GM12878 (cell line): ENCODE measurements at regions not wholly inside any gene's neighbourhood (a gene's known extent, or its start where the extent isn't known, plus 50 kb on each side); places are given as distances from the start of the nearest gene placed in this dataset.

ENCODE experiments used
- ATAC-seq: fragments of 200-7000 bp; cut with Tn5 transposase; 3 replicates; pipeline ENCODE4 v1.9.1; 2020; ENCODE audit warnings: mild to moderate bottlenecking, moderate library complexity
- BruUV-seq: library from RNA; stranded (reverse); fragments of 400-500 nt; replicated peaks from 2 replicates; lab custom pipeline; 2021; lab: Mats Ljungman, UMichigan
- CTCF ChIA-PET: fragments of 300-600 bp; sonication (Branson Sonifier 250); formaldehyde crosslinking; extraction: SDS; loops from one replicate; lab custom pipeline; 2021; ENCODE audit warnings: inconsistent platforms; lab: Yijun Ruan, JAX
- POLR2A ChIA-PET: fragments of 350-600 bp; formaldehyde crosslinking; extraction: SDS; loops from one replicate; lab custom pipeline; 2021; ENCODE audit warnings: inconsistent platforms; lab: Charles Lee
- RAD21 ChIA-PET: fragments of 300-600 bp; sonication (Branson Sonifier 250); formaldehyde crosslinking; loops from one replicate; lab custom pipeline; 2023; ENCODE audit warnings: antibody characterized with exemption; ENCODE audit not compliant: unreplicated experiment; lab: Charles Lee
- SMC1A ChIA-PET: fragments of 300-600 bp; sonication (Branson Sonifier 250); formaldehyde crosslinking; loops from one replicate; lab custom pipeline; 2023; ENCODE audit not compliant: unreplicated experiment, uncharacterized antibody; lab: Charles Lee
- DNase-seq: peaks from one replicate; pipeline ENCODE4 v3.0.0-alpha.2; 2011; ENCODE audit warnings: low read depth, low spot score
- FAIRE-seq: peaks from 3 replicates; lab custom pipeline; 2011; peaks lifted over from hg19 to GRCh38; lab: Jason Lieb, UNC
- H2AFZ ChIP-seq: 2 replicates; pipeline ENCODE4 v1.6.0; 2011; ENCODE audit warnings: low read depth, low read length, control low read depth; ENCODE audit not compliant: control insufficient read depth
- H3K27ac ChIP-seq: 2 replicates; pipeline ENCODE4 v1.5.1; 2011; ENCODE audit warnings: control low read depth; ENCODE audit not compliant: control insufficient read depth, insufficient read depth
- H3K27me3 ChIP-seq, 2 experiments: replicated peaks in 1 of 2; 2 replicates each; pipeline versions ENCODE4 v1.6.0 to v1.6.1; 2011; ENCODE audit warnings: low read length in 1 of 2; ENCODE audit not compliant: control insufficient read depth in 2 of 2, insufficient read depth in 2 of 2
- H3K36me3 ChIP-seq, 2 experiments: 2 replicates each; pipeline ENCODE4 v1.5.1; 2011; ENCODE audit warnings: low read length in 1 of 2; ENCODE audit not compliant: control insufficient read depth in 2 of 2, insufficient read depth in 2 of 2
- H3K4me1 ChIP-seq: 2 replicates; pipeline ENCODE4 v1.6.1; 2011; ENCODE audit warnings: mild to moderate bottlenecking, low read length, moderate library complexity, mixed read lengths; ENCODE audit not compliant: control insufficient read depth, insufficient read depth
- H3K4me2 ChIP-seq: 2 replicates; pipeline ENCODE4 v1.6.0; 2011; ENCODE audit warnings: control low read depth; ENCODE audit not compliant: control insufficient read depth, insufficient read depth
- H3K4me3 ChIP-seq: fragments of 200-600 bp; sonication (generic); 2 replicates; pipeline ENCODE4 v1.5.1; 2016
- H3K79me2 ChIP-seq: 2 replicates; pipeline ENCODE4 v1.6.0; 2011; ENCODE audit warnings: low read length; ENCODE audit not compliant: control insufficient read depth, insufficient read depth
- H3K9ac ChIP-seq: 2 replicates; pipeline ENCODE4 v1.8.0; 2011; ENCODE audit warnings: low read length, control low read depth, mixed read lengths; ENCODE audit not compliant: control insufficient read depth, insufficient read depth
- H3K9me3 ChIP-seq: replicated peaks from 3 replicates; pipeline ENCODE4 v1.5.1; 2011; ENCODE audit warnings: mild to moderate bottlenecking, low read length; ENCODE audit not compliant: control insufficient read depth, insufficient read depth
- H4K20me1 ChIP-seq: 2 replicates; pipeline ENCODE4 v1.6.0; 2011; ENCODE audit not compliant: control insufficient read depth, insufficient read depth
- ATF2 ChIP-seq: IDR thresholded peaks from 2 replicates; pipeline ENCODE4 v1.6.1; 2012; ENCODE audit warnings: low read length, inconsistent platforms
- BACH1 ChIP-seq: fragments of 450-650 bp; IDR thresholded peaks from 2 replicates; pipeline ENCODE4 v1.6.1; 2017; ENCODE audit warnings: mild to moderate bottlenecking, borderline replicate concordance
- CREB1 ChIP-seq: IDR thresholded peaks from 2 replicates; pipeline ENCODE4 v1.6.1; 2012; ENCODE audit warnings: low read depth, mild to moderate bottlenecking, inconsistent platforms
- FOXK2 ChIP-seq: fragments of 450-650 bp; IDR thresholded peaks from 2 replicates; pipeline ENCODE4 v1.6.1; 2017; ENCODE audit warnings: mild to moderate bottlenecking, moderate library complexity
- HSF1 ChIP-seq: fragments of 150-350 bp; IDR thresholded peaks from 2 replicates; pipeline ENCODE4 v1.6.1; 2014; ENCODE audit warnings: mild to moderate bottlenecking, low read depth, low read length
- IKZF2 ChIP-seq, 2 experiments: fragments of 450-650 bp; IDR thresholded peaks; 2 replicates each; pipeline ENCODE4 v1.6.1; 2017; ENCODE audit warnings: mild to moderate bottlenecking in 2 of 2, moderate library complexity in 2 of 2
- SRF ChIP-seq, 2 experiments: IDR thresholded peaks; 2 replicates each; pipeline ENCODE4 v1.6.1; 2011; ENCODE audit warnings: low read depth in 2 of 2, low read length in 2 of 2, mild to moderate bottlenecking in 1 of 2, moderate library complexity in 1 of 2
- SUZ12 ChIP-seq: fragments of 200-600 bp; sonication (generic); IDR thresholded peaks from one replicate; pipeline ENCODE4 v1.6.1; 2018; ENCODE audit warnings: antibody characterized with exemption, mild to moderate bottlenecking; ENCODE audit not compliant: unreplicated experiment
- ZNF24 ChIP-seq: fragments of 450-650 bp; IDR thresholded peaks from 2 replicates; pipeline ENCODE4 v1.6.1; 2017; ENCODE audit warnings: antibody characterized with exemption, mild to moderate bottlenecking
- WGBS: methylation state at CpG from one replicate; pipeline ENCODE4 v1.1.6; 2016; ENCODE audit warnings: low lambda C conversion rate; ENCODE audit not compliant: insufficient replicate concordance, insufficient coverage; ENCODE audit errors: missing lambda C conversion rate; 5-methylcytosine and 5-hydroxymethylcytosine counted together
- in situ Hi-C: fragments of 300-500 bp; cut with MboI; formaldehyde crosslinking; loops from 9 replicates; pipeline ENCODE4 v1.14.3; 2018; ENCODE audit warnings: mixed read lengths
- intact Hi-C: fragments of 100-400 bp; cut with micrococcal nuclease; formaldehyde crosslinking; loops from one replicate; pipeline ENCODE4 v1.14.2; 2022; ENCODE audit not compliant: unreplicated experiment
- TF ChIP-seq, protein P1 (sequence below): fragments of 450-650 bp; IDR thresholded peaks from 2 replicates; pipeline ENCODE4 v1.6.1; 2018; ENCODE audit warnings: borderline replicate concordance, mild to moderate bottlenecking; ENCODE audit not compliant: partially characterized antibody

GRCh38 chr2:220513573-220514288 is 886.3 kb downstream of the SLC4A3 start:
- ChIA-PET POLR2A (no interaction called here), CTCF (no interaction called here), SMC1A (interaction anchor here (0.6 kb wide), 1 partner anchor 238 kb away, joined by 3 read pairs; no protein-coding TSS in a partner anchor), RAD21 (no interaction called here)
- no peak for TF ChIP-seq CREB1
- no peak for TF ChIP-seq SUZ12
- no peak for TF ChIP-seq IKZF2 (IDR thresholded peaks at IDR 0.05)
- TF ChIP-seq ZNF24, result no peak
- TF ChIP-seq BACH1, result no peak
- no peak for TF ChIP-seq ATF2
- TF ChIP-seq, protein P1, sequence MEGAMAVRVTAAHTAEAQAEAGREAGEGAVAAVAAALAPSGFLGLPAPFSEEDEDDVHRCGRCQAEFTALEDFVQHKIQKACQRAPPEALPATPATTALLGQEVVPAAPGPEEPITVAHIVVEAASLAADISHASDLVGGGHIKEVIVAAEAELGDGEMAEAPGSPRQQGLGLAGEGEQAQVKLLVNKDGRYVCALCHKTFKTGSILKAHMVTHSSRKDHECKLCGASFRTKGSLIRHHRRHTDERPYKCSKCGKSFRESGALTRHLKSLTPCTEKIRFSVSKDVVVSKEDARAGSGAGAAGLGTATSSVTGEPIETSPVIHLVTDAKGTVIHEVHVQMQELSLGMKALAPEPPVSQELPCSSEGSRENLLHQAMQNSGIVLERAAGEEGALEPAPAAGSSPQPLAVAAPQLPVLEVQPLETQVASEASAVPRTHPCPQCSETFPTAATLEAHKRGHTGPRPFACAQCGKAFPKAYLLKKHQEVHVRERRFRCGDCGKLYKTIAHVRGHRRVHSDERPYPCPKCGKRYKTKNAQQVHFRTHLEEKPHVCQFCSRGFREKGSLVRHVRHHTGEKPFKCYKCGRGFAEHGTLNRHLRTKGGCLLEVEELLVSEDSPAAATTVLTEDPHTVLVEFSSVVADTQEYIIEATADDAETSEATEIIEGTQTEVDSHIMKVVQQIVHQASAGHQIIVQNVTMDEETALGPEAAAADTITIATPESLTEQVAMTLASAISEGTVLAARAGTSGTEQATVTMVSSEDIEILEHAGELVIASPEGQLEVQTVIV, result no peak
- TF ChIP-seq HSF1, result no peak
- TF ChIP-seq SRF (IDR thresholded peaks at IDR 0.05; ENCODE audit: low read depth in 2 of 2, low read length in 2 of 2), result no peak
- no peak for TF ChIP-seq FOXK2
- no peaks in the 10 kb centered on the region for H3K4me1 ChIP-seq
- no peak overlapping the region for H3K27ac ChIP-seq
- no peak for DNase-seq
- FAIRE-seq, result no peak
- no TSS peak for BruUV-seq
- no peaks in the 10 kb centered on the region for H3K79me2 ChIP-seq
- 0% methylated on average over 2 of the region's 2 CpGs for WGBS
- H3K27me3 ChIP-seq, result no peaks in the 10 kb centered on the region
- H3K4me2 ChIP-seq, result no peak overlapping the region
- no peak overlapping the region for H3K4me3 ChIP-seq
- no peak for ATAC-seq
- H3K9me3 ChIP-seq, result no peaks in the 10 kb centered on the region
- intact Hi-C loops (no loop called here), in situ Hi-C loops (no loop called here)
- H2AFZ ChIP-seq, result no peak overlapping the region
- H3K36me3 ChIP-seq, result no peaks in the 10 kb centered on the region
- H3K9ac ChIP-seq, result no peak overlapping the region
- H4K20me1 ChIP-seq, result no peaks in the 10 kb centered on the region
